GM12878 (cell line): ENCODE measurements at regions not wholly inside any gene's neighbourhood (a gene's known extent, or its start where the extent isn't known, plus 50 kb on each side); places are given as distances from the start of the nearest gene placed in this dataset.

Experiments used
- ATAC-seq: fragments of 200-7000 bp; cut with Tn5 transposase; 3 replicates; pipeline ENCODE4 v1.9.1; 2020; ENCODE audit warnings: mild to moderate bottlenecking, moderate library complexity
- BruUV-seq: library from RNA; stranded (reverse); fragments of 400-500 nt; replicated peaks from 2 replicates; lab custom pipeline; 2021; lab: Mats Ljungman, UMichigan
- CTCF ChIA-PET: fragments of 300-600 bp; sonication (Branson Sonifier 250); formaldehyde crosslinking; extraction: SDS; loops from one replicate; lab custom pipeline; 2021; ENCODE audit warnings: inconsistent platforms; lab: Yijun Ruan, JAX
- POLR2A ChIA-PET: fragments of 350-600 bp; formaldehyde crosslinking; extraction: SDS; loops from one replicate; lab custom pipeline; 2021; ENCODE audit warnings: inconsistent platforms; lab: Charles Lee
- RAD21 ChIA-PET: fragments of 300-600 bp; sonication (Branson Sonifier 250); formaldehyde crosslinking; loops from one replicate; lab custom pipeline; 2023; ENCODE audit warnings: antibody characterized with exemption; ENCODE audit not compliant: unreplicated experiment; lab: Charles Lee
- SMC1A ChIA-PET: fragments of 300-600 bp; sonication (Branson Sonifier 250); formaldehyde crosslinking; loops from one replicate; lab custom pipeline; 2023; ENCODE audit not compliant: unreplicated experiment, uncharacterized antibody; lab: Charles Lee
- DNase-seq: peaks from one replicate; pipeline ENCODE4 v3.0.0-alpha.2; 2011; ENCODE audit warnings: low read depth, low spot score
- FAIRE-seq: peaks from 3 replicates; lab custom pipeline; 2011; peaks lifted over from hg19 to GRCh38; lab: Jason Lieb, UNC
- H2AFZ ChIP-seq: 2 replicates; pipeline ENCODE4 v1.6.0; 2011; ENCODE audit warnings: low read depth, low read length, control low read depth; ENCODE audit not compliant: control insufficient read depth
- H3K27ac ChIP-seq: 2 replicates; pipeline ENCODE4 v1.5.1; 2011; ENCODE audit warnings: control low read depth; ENCODE audit not compliant: control insufficient read depth, insufficient read depth
- H3K27me3 ChIP-seq, 2 experiments: replicated peaks in 1 of 2; 2 replicates each; pipeline versions ENCODE4 v1.6.0 to v1.6.1; 2011; ENCODE audit warnings: low read length in 1 of 2; ENCODE audit not compliant: control insufficient read depth in 2 of 2, insufficient read depth in 2 of 2
- H3K36me3 ChIP-seq, 2 experiments: 2 replicates each; pipeline ENCODE4 v1.5.1; 2011; ENCODE audit warnings: low read length in 1 of 2; ENCODE audit not compliant: control insufficient read depth in 2 of 2, insufficient read depth in 2 of 2
- H3K4me1 ChIP-seq: 2 replicates; pipeline ENCODE4 v1.6.1; 2011; ENCODE audit warnings: mild to moderate bottlenecking, low read length, moderate library complexity, mixed read lengths; ENCODE audit not compliant: control insufficient read depth, insufficient read depth
- H3K4me2 ChIP-seq: 2 replicates; pipeline ENCODE4 v1.6.0; 2011; ENCODE audit warnings: control low read depth; ENCODE audit not compliant: control insufficient read depth, insufficient read depth
- H3K4me3 ChIP-seq: fragments of 200-600 bp; sonication (generic); 2 replicates; pipeline ENCODE4 v1.5.1; 2016
- H3K79me2 ChIP-seq: 2 replicates; pipeline ENCODE4 v1.6.0; 2011; ENCODE audit warnings: low read length; ENCODE audit not compliant: control insufficient read depth, insufficient read depth
- H3K9ac ChIP-seq: 2 replicates; pipeline ENCODE4 v1.8.0; 2011; ENCODE audit warnings: low read length, control low read depth, mixed read lengths; ENCODE audit not compliant: control insufficient read depth, insufficient read depth
- H3K9me3 ChIP-seq: replicated peaks from 3 replicates; pipeline ENCODE4 v1.5.1; 2011; ENCODE audit warnings: mild to moderate bottlenecking, low read length; ENCODE audit not compliant: control insufficient read depth, insufficient read depth
- H4K20me1 ChIP-seq: 2 replicates; pipeline ENCODE4 v1.6.0; 2011; ENCODE audit not compliant: control insufficient read depth, insufficient read depth
- ATF3 ChIP-seq: IDR thresholded peaks from 2 replicates; pipeline ENCODE4 v1.6.1; 2011; ENCODE audit warnings: low read depth, mild to moderate bottlenecking, low read length, moderate library complexity, borderline replicate concordance; ENCODE audit errors: extremely low read depth
- CHD2 ChIP-seq: IDR thresholded peaks from 2 replicates; pipeline ENCODE4 v1.6.1; 2011; ENCODE audit warnings: low read depth, low read length, improper control_type of control experiment, borderline replicate concordance
- E2F4 ChIP-seq: IDR thresholded peaks from 2 replicates; pipeline ENCODE4 v1.6.1; 2012; ENCODE audit warnings: low read depth, low read length, improper control_type of control experiment
- NFYA ChIP-seq: IDR thresholded peaks from 2 replicates; pipeline ENCODE4 v1.6.1; 2011; ENCODE audit warnings: low read depth, mild to moderate bottlenecking, low read length, improper control_type of control experiment, borderline replicate concordance
- NKRF ChIP-seq: fragments of 450-650 bp; conservative IDR thresholded peaks from 2 replicates; pipeline ENCODE4 v1.6.1; 2017; ENCODE audit warnings: mild to moderate bottlenecking, moderate library complexity
- PAX5 ChIP-seq: IDR thresholded peaks from 2 replicates; pipeline ENCODE4 v1.6.1; 2011; ENCODE audit warnings: low read depth, low read length, borderline replicate concordance
- SKIL ChIP-seq: fragments of 450-650 bp; IDR thresholded peaks from 2 replicates; pipeline ENCODE4 v1.6.1; 2017; ENCODE audit warnings: mild to moderate bottlenecking, low read depth, inconsistent platforms; ENCODE audit not compliant: poor library complexity, severe bottlenecking
- SPI1 ChIP-seq: IDR thresholded peaks from 2 replicates; pipeline ENCODE4 v1.6.1; 2011; ENCODE audit warnings: low read depth, mild to moderate bottlenecking, low read length, moderate library complexity, borderline replicate concordance; ENCODE audit not compliant: insufficient read depth
- SREBF2 ChIP-seq: IDR thresholded peaks from 2 replicates; pipeline ENCODE4 v1.6.1; 2012; ENCODE audit warnings: mild to moderate bottlenecking, low read length
- TARDBP ChIP-seq: IDR thresholded peaks from 2 replicates; pipeline ENCODE4 v1.6.1; 2016; ENCODE audit warnings: borderline replicate concordance
- USF1 ChIP-seq: IDR thresholded peaks from 2 replicates; pipeline ENCODE4 v1.6.1; 2011; ENCODE audit warnings: borderline replicate concordance, low read depth, mild to moderate bottlenecking, moderate library complexity, mixed read lengths, low read length; ENCODE audit not compliant: insufficient read depth; ENCODE audit errors: extremely low read length
- USF2 ChIP-seq: IDR thresholded peaks from 2 replicates; pipeline ENCODE4 v1.6.1; 2011; ENCODE audit warnings: low read depth, low read length, improper control_type of control experiment, borderline replicate concordance
- ZBTB11 ChIP-seq: fragments of 450-650 bp; formaldehyde crosslinking; IDR thresholded peaks from 2 replicates; pipeline ENCODE4 v1.5.0; 2022; ENCODE audit warnings: mild to moderate bottlenecking, missing genetic modification characterization
- WGBS: methylation state at CpG from one replicate; pipeline ENCODE4 v1.1.6; 2016; ENCODE audit warnings: low lambda C conversion rate; ENCODE audit not compliant: insufficient replicate concordance, insufficient coverage; ENCODE audit errors: missing lambda C conversion rate; 5-methylcytosine and 5-hydroxymethylcytosine counted together
- in situ Hi-C: fragments of 300-500 bp; cut with MboI; formaldehyde crosslinking; loops from 9 replicates; pipeline ENCODE4 v1.14.3; 2018; ENCODE audit warnings: mixed read lengths
- intact Hi-C: fragments of 100-400 bp; cut with micrococcal nuclease; formaldehyde crosslinking; loops from one replicate; pipeline ENCODE4 v1.14.2; 2022; ENCODE audit not compliant: unreplicated experiment

GRCh38 chr3:165899066-165899465 lies 61.8 kb upstream of the BCHE start:
- Histone ChIP-seq H3K27ac (no peak overlapping the region), H2AFZ (no peak overlapping the region), H3K4me2 (no peak overlapping the region), H3K9me3 (no peaks in the 10 kb centered on the region), H3K4me3 (no peak overlapping the region), H3K4me1 (no peaks in the 10 kb centered on the region), H3K36me3 (no peaks in the 10 kb centered on the region), H3K79me2 (no peaks in the 10 kb centered on the region), H4K20me1 (no peaks in the 10 kb centered on the region), H3K27me3 (no peaks in the 10 kb centered on the region), H3K9ac (no peak overlapping the region)
- ATAC-seq (no peak), FAIRE-seq (no peak), DNase-seq (no peak)
- no TSS peak for BruUV-seq
- SMC1A ChIA-PET: no interaction called here
- POLR2A ChIA-PET: no interaction called here
- CTCF ChIA-PET: no interaction called here
- intact Hi-C loops: no loop called here
- in situ Hi-C loops: no loop called here
- 0% methylated on average over 1 of the region's 1 CpG for WGBS
- RAD21 ChIA-PET: no interaction called here
- TF ChIP-seq PAX5 (no peak), SKIL (no peak), SPI1 (no peak), SREBF2 (no peak), USF2 (no peak), TARDBP (no peak), NKRF (no peak), E2F4 (no peak), NFYA (no peak), ZBTB11 (no peak), USF1 (no peak), ATF3 (no peak), CHD2 (no peak)
